PC-3 (cell line): ENCODE measurements at regions not wholly inside any gene's neighbourhood (a gene's known extent, or its start where the extent isn't known, plus 50 kb on each side); places are given as distances from the start of the nearest gene placed in this dataset.
A peak's percentile ranks its signal among the peaks of the same experiment; 100 is the strongest.

Experiments used
- ATAC-seq: fragments of 200-7000 bp; cut with Tn5 transposase; 2 replicates; pipeline ENCODE4 v1.9.1; 2020; ENCODE audit warnings: mild to moderate bottlenecking, moderate library complexity
- BruUV-seq: library from RNA; stranded (reverse); fragments of 400-500 nt; replicated peaks from 2 replicates; lab custom pipeline; 2021; lab: Mats Ljungman, UMichigan
- CTCF ChIA-PET: fragments of 300-600 bp; sonication (Branson Sonifier 250); formaldehyde crosslinking; loops from one replicate; lab custom pipeline; 2022; ENCODE audit warnings: antibody characterized with exemption; lab: Charles Lee
- POLR2A ChIA-PET: fragments of 300-600 bp; sonication (Branson Sonifier 250); formaldehyde crosslinking; loops from one replicate; lab custom pipeline; 2022; ENCODE audit warnings: antibody characterized with exemption; ENCODE audit not compliant: unreplicated experiment; lab: Charles Lee
- DNase-seq: peaks from one replicate; pipeline ENCODE4 v3.0.0-alpha.2; 2015
- H2AFZ ChIP-seq: fragments of 300-600 bp; sonication (generic); 2 replicates; pipeline ENCODE4 v1.6.0; 2016; ENCODE audit warnings: antibody characterized with exemption, low read length
- H3F3A ChIP-seq: fragments of 300-600 bp; sonication (generic); one replicate; pipeline ENCODE4 v1.6.0; 2017; ENCODE audit warnings: antibody characterized with exemption, low read length, control low read depth, mild to moderate bottlenecking; ENCODE audit not compliant: unreplicated experiment
- H3K27ac ChIP-seq: fragments of 300-600 bp; sonication (generic); 2 replicates; pipeline ENCODE4 v1.5.1; 2016; ENCODE audit warnings: mild to moderate bottlenecking, low read length
- H3K27me3 ChIP-seq: fragments of 300-600 bp; sonication (generic); 2 replicates; pipeline ENCODE4 v1.6.1; 2016; ENCODE audit warnings: low read length, mixed read lengths
- H3K36me3 ChIP-seq: fragments of 300-600 bp; sonication (generic); 2 replicates; pipeline ENCODE4 v1.6.1; 2016; ENCODE audit warnings: low read depth, mixed run types, low read length, mixed read lengths
- H3K4me1 ChIP-seq: fragments of 300-600 bp; sonication (generic); 2 replicates; pipeline ENCODE4 v1.5.1; 2016; ENCODE audit warnings: low read length; ENCODE audit not compliant: insufficient read depth
- H3K4me2 ChIP-seq: fragments of 300-600 bp; sonication (generic); 2 replicates; pipeline ENCODE4 v1.6.0; 2016; ENCODE audit warnings: low read length
- H3K4me3 ChIP-seq: fragments of 300-600 bp; sonication (generic); 2 replicates; pipeline ENCODE4 v1.5.1; 2016; ENCODE audit warnings: mild to moderate bottlenecking, low read length, mixed read lengths
- H3K79me2 ChIP-seq: fragments of 300-600 bp; sonication (generic); 2 replicates; pipeline ENCODE4 v1.6.1; 2017; ENCODE audit warnings: low read length, mixed read lengths
- H3K9ac ChIP-seq: fragments of 300-600 bp; sonication (generic); 2 replicates; pipeline ENCODE4 v1.6.0; 2016; ENCODE audit warnings: mild to moderate bottlenecking, low read length
- H3K9me2 ChIP-seq: fragments of 300-600 bp; sonication (generic); replicated peaks from 2 replicates; pipeline ENCODE4 v1.6.1; 2016; ENCODE audit warnings: mixed run types, low read length, mixed read lengths
- H3K9me3 ChIP-seq: fragments of 300-600 bp; sonication (generic); 2 replicates; pipeline ENCODE4 v1.6.1; 2016; ENCODE audit warnings: low read length, mixed read lengths
- H4K20me1 ChIP-seq: fragments of 300-600 bp; sonication (generic); 2 replicates; pipeline ENCODE4 v1.6.1; 2016; ENCODE audit warnings: low read length, mixed read lengths
- CTCF ChIP-seq: fragments of 300-600 bp; sonication (generic); conservative IDR thresholded peaks from 2 replicates; pipeline ENCODE4 v1.5.1; 2017; ENCODE audit warnings: antibody characterized with exemption, low read depth, mild to moderate bottlenecking, low read length
- EZH2 ChIP-seq: fragments of 300-600 bp; sonication (generic); IDR thresholded peaks from one replicate; pipeline ENCODE4 v1.6.1; 2017; ENCODE audit warnings: antibody characterized with exemption, mild to moderate bottlenecking, low read length; ENCODE audit not compliant: unreplicated experiment
- EZH2phosphoT487 ChIP-seq: fragments of 300-600 bp; sonication (generic); IDR thresholded peaks from 2 replicates; pipeline ENCODE4 v1.6.1; 2018; ENCODE audit warnings: mild to moderate bottlenecking, antibody characterized with exemption, low read length, borderline replicate concordance
- intact Hi-C: fragments of 100-400 bp; cut with micrococcal nuclease; formaldehyde crosslinking; loops from 2 replicates; pipeline ENCODE4 v1.9.0; 2023

GRCh38 chr4:140291259-140291658, 82.2 kb upstream of the SCOC start:
- no peaks in the 10 kb centered on the region for H3K9me2 ChIP-seq
- no peak overlapping the region for H3K4me2 ChIP-seq
- no peak overlapping the region for H3K27ac ChIP-seq
- H3F3A ChIP-seq: no peaks in the 10 kb centered on the region
- peaks cover 4% of the 10 kb centered on the region for H3K4me1 ChIP-seq
- no peaks in the 10 kb centered on the region for H3K36me3 ChIP-seq
- H4K20me1 ChIP-seq: no peaks in the 10 kb centered on the region
- ATAC-seq: peak; percentile 27; the same call in 1 of the 2 replicates
- H2AFZ ChIP-seq: no peak overlapping the region
- H3K27me3 ChIP-seq: no peaks in the 10 kb centered on the region
- POLR2A ChIA-PET: no interaction called here
- no peak overlapping the region for H3K4me3 ChIP-seq
- intact Hi-C loops: no loop called here
- CTCF ChIA-PET: no interaction called here
- BruUV-seq: no TSS peak
- no peaks in the 10 kb centered on the region for H3K9me3 ChIP-seq
- no peak for TF ChIP-seq CTCF
- TF ChIP-seq EZH2phosphoT487: no peak
- no peak for TF ChIP-seq EZH2
- no peak overlapping the region for H3K9ac ChIP-seq
- no peaks in the 10 kb centered on the region for H3K79me2 ChIP-seq
- peak; percentile 47 for DNase-seq

GRCh38 chr4:140289486-140289885, 84.0 kb upstream of the SCOC start:
- no peaks in the 10 kb centered on the region for H3K9me3 ChIP-seq
- CTCF ChIA-PET: no interaction called here
- intact Hi-C loops: no loop called here
- no peaks in the 10 kb centered on the region for H3K36me3 ChIP-seq
- no peaks in the 10 kb centered on the region for H3K27me3 ChIP-seq
- ATAC-seq (no peak), DNase-seq (no peak)
- no peak overlapping the region for H3K9ac ChIP-seq
- H3K9me2 ChIP-seq: no peaks in the 10 kb centered on the region
- H2AFZ ChIP-seq: no peak overlapping the region
- no peak overlapping the region for H3K27ac ChIP-seq
- H3K4me3 ChIP-seq: no peak overlapping the region
- H3K4me2 ChIP-seq: no peak overlapping the region
- no peaks in the 10 kb centered on the region for H3F3A ChIP-seq
- H4K20me1 ChIP-seq: no peaks in the 10 kb centered on the region
- no TSS peak for BruUV-seq
- no peaks in the 10 kb centered on the region for H3K4me1 ChIP-seq
- no peaks in the 10 kb centered on the region for H3K79me2 ChIP-seq
- POLR2A ChIA-PET: no interaction called here
- TF ChIP-seq CTCF: no peak
- TF ChIP-seq EZH2: no peak
- no peak for TF ChIP-seq EZH2phosphoT487

GRCh38 chr4:140286456-140286855, 87.0 kb upstream of the SCOC start:
- no peaks in the 10 kb centered on the region for H3K79me2 ChIP-seq
- BruUV-seq: no TSS peak
- no peaks in the 10 kb centered on the region for H3F3A ChIP-seq
- POLR2A ChIA-PET: no interaction called here
- no peaks in the 10 kb centered on the region for H3K27me3 ChIP-seq
- H3K9ac ChIP-seq: no peak overlapping the region
- ATAC-seq (no peak), DNase-seq (no peak)
- intact Hi-C loops: no loop called here
- H3K4me3 ChIP-seq: no peak overlapping the region
- no peaks in the 10 kb centered on the region for H3K9me2 ChIP-seq
- TF ChIP-seq EZH2phosphoT487: no peak
- TF ChIP-seq EZH2: no peak
- no peak for TF ChIP-seq CTCF
- no peak overlapping the region for H3K4me2 ChIP-seq
- no peaks in the 10 kb centered on the region for H4K20me1 ChIP-seq
- CTCF ChIA-PET: no interaction called here
- H3K36me3 ChIP-seq: no peaks in the 10 kb centered on the region
- H3K27ac ChIP-seq: no peak overlapping the region
- H2AFZ ChIP-seq: no peak overlapping the region
- no peaks in the 10 kb centered on the region for H3K4me1 ChIP-seq
- no peaks in the 10 kb centered on the region for H3K9me3 ChIP-seq
